Middle frontal gyrus (tissue), 1 donor: ENCODE measurements at regions not wholly inside any gene's neighbourhood (a gene's known extent, or its start where the extent isn't known, plus 50 kb on each side); places are given as distances from the start of the nearest gene placed in this dataset.
"Not testable (repeated sequence)": the region's sequence is repeated elsewhere in the genome, so short reads cannot be mapped to it uniquely, and the experiment has no call there.

ENCODE experiments used
- DNase-seq: peaks from one replicate; pipeline ENCODE4 v3.0.0-alpha.2; 2015; ENCODE audit warnings: low spot score; ENCODE audit errors: extremely low spot score

- DNase-seq: no peak
Measured at GRCh38 chr12:97790281-97790680, 327.7 kb downstream of the RMST start.

GRCh38 chr12:97797473-97797872 is 334.9 kb downstream of the RMST start:
- no peak for DNase-seq

GRCh38 chr12:97800561-97800960 is 338.0 kb downstream of the RMST start:
- DNase-seq: no peak

- no peak for DNase-seq
Measured at GRCh38 chr12:97801471-97802059, 339.0 kb downstream of the RMST start.

GRCh38 chr12:97805146-97805545 is 342.5 kb downstream of the RMST start:
- DNase-seq: no peak

- no peak for DNase-seq
Measured at GRCh38 chr12:97813301-97813700, 350.7 kb downstream of the RMST start.

- no peak for DNase-seq
Measured at GRCh38 chr12:97821806-97822205, 359.2 kb downstream of the RMST start.

GRCh38 chr12:97835541-97835940 is 372.9 kb downstream of the RMST start:
- no peak for DNase-seq

- peak; percentile 50 for DNase-seq
Measured at GRCh38 chr12:97837401-97837800, 374.8 kb downstream of the RMST start.

GRCh38 chr12:97848051-97848450 is 385.4 kb downstream of the RMST start:
- no peak for DNase-seq

- no peak for DNase-seq
Measured at GRCh38 chr12:97854477-97854876, 391.9 kb downstream of the RMST start.

GRCh38 chr12:97862072-97862471 is 399.5 kb downstream of the RMST start:
- DNase-seq: no peak

GRCh38 chr12:97875064-97875463 is 412.5 kb downstream of the RMST start:
- no peak for DNase-seq

GRCh38 chr12:97876780-97877179 is 414.2 kb downstream of the RMST start:
- DNase-seq: no peak

GRCh38 chr12:97877404-97877803 is 414.8 kb downstream of the RMST start:
- no peak for DNase-seq

- no peak for DNase-seq
Measured at GRCh38 chr12:97886511-97887176, 424.0 kb downstream of the RMST start.

GRCh38 chr12:97897881-97898280 is 435.3 kb downstream of the RMST start:
- DNase-seq: not testable (repeated sequence)

- no peak for DNase-seq
Measured at GRCh38 chr12:97899529-97899928, 436.9 kb downstream of the RMST start.

GRCh38 chr12:97899956-97900355 is 437.4 kb downstream of the RMST start:
- no peak for DNase-seq

- no peak for DNase-seq
Measured at GRCh38 chr12:97903356-97903755, 440.8 kb downstream of the RMST start.

GRCh38 chr12:97907504-97907903 is 444.9 kb downstream of the RMST start:
- DNase-seq: no peak

- no peak for DNase-seq
Measured at GRCh38 chr12:97910559-97910958, 448.0 kb downstream of the RMST start.

GRCh38 chr12:97912943-97913342 is 450.3 kb downstream of the RMST start:
- no peak for DNase-seq
